ENCODE measurements at regions not wholly inside any gene's neighbourhood (a gene's known extent, or its start where the extent isn't known, plus 50 kb on each side); places are given as distances from the start of the nearest gene placed in this dataset.

DNA sequence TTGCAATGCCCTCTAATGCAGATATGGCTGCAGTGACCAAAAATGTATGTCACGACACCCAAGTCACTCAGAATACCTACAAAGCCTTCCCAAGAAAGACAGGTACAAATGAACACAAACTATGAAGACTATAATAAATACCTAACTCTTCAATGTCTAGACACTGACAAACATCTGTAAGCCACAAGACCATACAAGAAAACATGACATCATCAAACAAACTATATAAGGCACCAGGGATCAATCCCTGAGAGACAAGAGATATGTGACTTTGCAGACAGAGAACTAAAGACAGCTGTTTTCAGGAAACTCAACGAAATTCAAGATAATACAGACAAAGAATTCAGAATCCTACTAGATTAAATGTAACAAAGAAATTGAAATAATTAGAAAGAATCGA is 603.7 kb downstream of the CDH9 start:
- Histone ChIP-seq H3K27ac (ENCODE audit: insufficient read length, low read depth, low read length) (no peak overlapping the region), H2BK5ac (ENCODE audit: insufficient read length, low read length) (no peak overlapping the region), H3K9me3 (ENCODE audit: control insufficient read depth, low read depth, low read length) (no peaks in the 10 kb centered on the region), H2BK15ac (ENCODE audit: low read depth, low read length) (no peak overlapping the region), H3T11ph (ENCODE audit: low read length) (no peak overlapping the region), H2BK20ac (ENCODE audit: low read depth, low read length, poor library complexity, severe bottlenecking) (no peak overlapping the region), H4K5ac (ENCODE audit: insufficient read length, low read depth, low read length) (no peak overlapping the region), H3K56ac (ENCODE audit: insufficient read length, low read depth, low read length) (no peak overlapping the region), H2BK12ac (ENCODE audit: insufficient read length, low read depth, low read length) (no peak overlapping the region), H3K79me2 (ENCODE audit: insufficient read depth, low read length) (no peaks in the 10 kb centered on the region), H3K9ac (ENCODE audit: extremely low read depth, insufficient read length, low read length) (no peak overlapping the region), H3K4ac (ENCODE audit: low read depth, low read length) (no peak overlapping the region), H3K18ac (ENCODE audit: insufficient read length, low read depth, low read length) (no peak overlapping the region), H3K79me1 (ENCODE audit: insufficient read depth, low read depth, low read length, poor library complexity, severe bottlenecking) (no peaks in the 10 kb centered on the region), H3K4me1 (ENCODE audit: insufficient read depth, low read length) (no peaks in the 10 kb centered on the region), H3K27me3 (ENCODE audit: insufficient read depth, low read length) (no peaks in the 10 kb centered on the region), H4K20me1 (ENCODE audit: control insufficient read depth, insufficient read depth, insufficient read length) (no peaks in the 10 kb centered on the region), H3K23me2 (ENCODE audit: insufficient read length, low read depth, low read length, poor library complexity, severe bottlenecking) (no peaks in the 10 kb centered on the region), H2AFZ (ENCODE audit: low read length) (no peak overlapping the region), H2BK120ac (ENCODE audit: low read depth, low read length, poor library complexity, severe bottlenecking) (no peak overlapping the region), H3K14ac (ENCODE audit: insufficient read depth, low read length) (no peak overlapping the region), H2AK5ac (ENCODE audit: insufficient read length, low read length) (no peak overlapping the region), H4K8ac (replicated peaks; ENCODE audit: insufficient read length, low read depth, low read length) (no peak overlapping the region), H4K91ac (ENCODE audit: insufficient read length, low read depth, low read length) (no peak overlapping the region), H3K4me2 (ENCODE audit: insufficient read depth, insufficient read length, low read length) (no peak overlapping the region), H3K23ac (ENCODE audit: insufficient read length, low read depth, low read length) (no peak overlapping the region)
- TF ChIP-seq, protein P1, sequence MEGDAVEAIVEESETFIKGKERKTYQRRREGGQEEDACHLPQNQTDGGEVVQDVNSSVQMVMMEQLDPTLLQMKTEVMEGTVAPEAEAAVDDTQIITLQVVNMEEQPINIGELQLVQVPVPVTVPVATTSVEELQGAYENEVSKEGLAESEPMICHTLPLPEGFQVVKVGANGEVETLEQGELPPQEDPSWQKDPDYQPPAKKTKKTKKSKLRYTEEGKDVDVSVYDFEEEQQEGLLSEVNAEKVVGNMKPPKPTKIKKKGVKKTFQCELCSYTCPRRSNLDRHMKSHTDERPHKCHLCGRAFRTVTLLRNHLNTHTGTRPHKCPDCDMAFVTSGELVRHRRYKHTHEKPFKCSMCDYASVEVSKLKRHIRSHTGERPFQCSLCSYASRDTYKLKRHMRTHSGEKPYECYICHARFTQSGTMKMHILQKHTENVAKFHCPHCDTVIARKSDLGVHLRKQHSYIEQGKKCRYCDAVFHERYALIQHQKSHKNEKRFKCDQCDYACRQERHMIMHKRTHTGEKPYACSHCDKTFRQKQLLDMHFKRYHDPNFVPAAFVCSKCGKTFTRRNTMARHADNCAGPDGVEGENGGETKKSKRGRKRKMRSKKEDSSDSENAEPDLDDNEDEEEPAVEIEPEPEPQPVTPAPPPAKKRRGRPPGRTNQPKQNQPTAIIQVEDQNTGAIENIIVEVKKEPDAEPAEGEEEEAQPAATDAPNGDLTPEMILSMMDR (conservative IDR thresholded peaks at IDR 0.05): no peak
- Mint-ChIP-seq H3K36me3 (ENCODE audit: insufficient read depth in 1 of 3, low read depth in 3 of 3) (no peaks in the 10 kb centered on the region), H3K4me1 (peaks cover 4% of the 10 kb centered on the region in 2 experiments; a peak in 3 of 4 replicates), H3K4me3 (no peak overlapping the region), H3K27ac (no peak overlapping the region), H3K27me3 (ENCODE audit: low read depth) (no peaks in the 10 kb centered on the region), H3K9me3 (no peaks in the 10 kb centered on the region)
- no CpG with 5 or more reads among the region's 3 CpGs for WGBS (ENCODE audit: extremely low coverage, insufficient read length, low lambda C conversion rate)
- no peak for DNase-seq
